IgD-negative memory B cell (primary cell): ENCODE measurements at regions not wholly inside any gene's neighbourhood (a gene's known extent, or its start where the extent isn't known, plus 50 kb on each side); places are given as distances from the start of the nearest gene placed in this dataset.

Experiments used
- H3K27ac Mint-ChIP-seq, 3 donors: one replicate each; pipeline ENCODE4 v1.8.0; 2020 to 2022; ENCODE audit warnings: mild to moderate bottlenecking in 3 of 3, mixed read lengths in 3 of 3, moderate library complexity in 1 of 3
- H3K27me3 Mint-ChIP-seq: one replicate; pipeline ENCODE4 v1.8.0; 2021; ENCODE audit warnings: mixed read lengths
- H3K36me3 Mint-ChIP-seq: one replicate; pipeline ENCODE4 v1.8.0; 2020; ENCODE audit warnings: mild to moderate bottlenecking, mixed read lengths
- H3K4me1 Mint-ChIP-seq, 3 donors: one replicate each; pipeline ENCODE4 v1.8.0; 2020 to 2022; ENCODE audit warnings: mixed read lengths in 3 of 3, mild to moderate bottlenecking in 1 of 3
- H3K4me3 Mint-ChIP-seq, 4 donors: one replicate each; pipeline ENCODE4 v1.8.0; 2020 to 2022; ENCODE audit warnings: mild to moderate bottlenecking in 4 of 4, mixed read lengths in 4 of 4, moderate library complexity in 3 of 4
- H3K9me3 Mint-ChIP-seq, 3 donors: one replicate each; pipeline ENCODE4 v1.8.0; 2020 to 2021; ENCODE audit warnings: mixed read lengths in 3 of 3, mild to moderate bottlenecking in 1 of 3

DNA sequence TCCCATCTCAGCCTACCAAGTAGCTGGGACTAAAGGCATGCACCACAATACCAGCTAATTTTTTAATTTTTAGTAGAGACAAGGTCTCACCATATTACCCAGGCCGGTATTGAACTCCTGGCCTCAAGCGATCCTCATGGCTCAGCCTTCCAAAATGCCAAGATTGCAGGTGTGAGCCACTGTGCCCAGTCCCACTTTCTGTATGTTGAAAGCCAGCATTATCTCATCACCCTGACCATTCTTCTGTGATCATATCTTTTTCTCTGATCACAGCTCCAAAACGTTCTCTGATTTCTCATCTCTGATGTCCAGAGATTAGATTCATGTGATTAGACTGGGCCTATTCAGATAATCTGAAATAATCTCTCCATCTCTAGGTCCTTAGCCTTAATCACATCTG, 337.7 kb downstream of the TPBG start:
- no peaks in the 10 kb centered on the region for H3K36me3 Mint-ChIP-seq

DNA sequence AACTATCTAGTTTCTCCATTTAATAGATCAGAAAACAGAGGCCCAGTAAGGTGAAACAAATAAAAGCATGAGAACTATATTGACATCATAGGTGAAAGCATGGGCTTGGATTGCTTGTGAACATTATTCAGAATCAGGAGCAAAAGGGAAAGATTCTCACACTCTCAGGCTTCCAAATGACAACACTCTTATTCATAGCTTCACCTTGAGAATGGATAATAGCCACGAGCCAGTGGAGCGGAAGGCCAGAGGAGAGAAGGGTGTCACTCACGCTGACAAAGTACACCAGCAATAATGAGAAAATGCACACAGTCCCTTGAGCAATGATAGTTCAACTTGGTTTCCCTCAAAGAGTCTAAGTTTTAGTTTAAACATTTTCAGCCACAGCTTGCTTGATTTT, 339.0 kb downstream of the TPBG start:
- no peaks in the 10 kb centered on the region for H3K27me3 Mint-ChIP-seq
- H3K27ac Mint-ChIP-seq = no peak overlapping the region
- no peaks in the 10 kb centered on the region for H3K36me3 Mint-ChIP-seq
- no peaks in the 10 kb centered on the region for H3K4me1 Mint-ChIP-seq
- peaks cover 6 to 13% (median 7%) of the 10 kb centered on the region in 3 donors for H3K9me3 Mint-ChIP-seq
- H3K4me3 Mint-ChIP-seq = no peak overlapping the region

More for the DNA sequence above, 337.7 kb downstream of the TPBG start:
- Mint-ChIP-seq H3K27ac (no peak overlapping the region), H3K4me1 (no peaks in the 10 kb centered on the region), H3K4me3 (no peak overlapping the region), H3K9me3 (peaks cover 4 to 8% (median 6%) of the 10 kb centered on the region in 3 donors), H3K27me3 (no peaks in the 10 kb centered on the region)

DNA sequence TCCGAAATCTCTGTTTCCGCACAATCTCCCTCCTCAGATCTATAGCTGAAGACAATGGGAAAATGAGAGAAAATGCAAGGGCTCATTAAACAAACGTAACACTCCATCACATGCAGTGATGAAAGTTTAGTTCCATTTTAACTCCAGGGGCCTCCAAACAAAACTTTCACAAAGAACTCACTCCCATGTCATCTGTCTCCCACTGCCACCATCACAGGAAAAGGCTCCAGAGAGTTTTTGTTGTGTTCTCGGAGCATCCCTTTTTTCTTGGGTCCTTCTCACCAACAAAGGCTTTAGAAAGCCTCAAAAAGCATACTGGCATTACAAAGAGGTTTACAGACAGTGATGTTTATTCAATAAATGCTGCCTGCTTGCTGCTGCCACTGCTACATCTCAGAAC, 339.6 kb downstream of the TPBG start:
- no peaks in the 10 kb centered on the region for H3K27me3 Mint-ChIP-seq
- H3K4me3 Mint-ChIP-seq = no peak overlapping the region
- H3K27ac Mint-ChIP-seq = no peak overlapping the region
- no peaks in the 10 kb centered on the region for H3K4me1 Mint-ChIP-seq
- H3K36me3 Mint-ChIP-seq = no peaks in the 10 kb centered on the region
- H3K9me3 Mint-ChIP-seq = peaks cover 6 to 13% (median 7%) of the 10 kb centered on the region in 3 donors

DNA sequence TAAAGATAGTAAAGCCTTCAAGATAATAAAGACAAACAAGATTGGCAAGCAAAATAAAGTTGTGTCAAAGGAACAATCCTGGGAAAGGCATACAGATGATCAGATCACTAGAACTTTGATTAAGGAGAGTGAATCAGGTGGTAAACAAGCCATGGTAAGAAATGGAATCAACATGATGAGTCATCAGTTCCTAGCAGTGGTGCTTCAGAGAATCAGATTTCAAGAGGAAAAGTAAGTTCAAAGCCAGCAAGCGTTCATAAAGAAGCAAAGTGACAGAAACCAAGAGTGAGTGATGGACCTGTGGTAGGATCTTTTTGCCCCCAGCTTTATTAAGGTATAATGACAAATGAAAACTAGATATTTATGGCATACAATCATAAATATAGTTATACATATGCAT, 340.4 kb downstream of the TPBG start:
- no peaks in the 10 kb centered on the region for H3K36me3 Mint-ChIP-seq
- H3K9me3 Mint-ChIP-seq = peaks cover 6 to 13% (median 7%) of the 10 kb centered on the region in 3 donors
- H3K4me3 Mint-ChIP-seq = no peak overlapping the region
- H3K27ac Mint-ChIP-seq = no peak overlapping the region
- H3K4me1 Mint-ChIP-seq = no peaks in the 10 kb centered on the region
- H3K27me3 Mint-ChIP-seq = no peaks in the 10 kb centered on the region

DNA sequence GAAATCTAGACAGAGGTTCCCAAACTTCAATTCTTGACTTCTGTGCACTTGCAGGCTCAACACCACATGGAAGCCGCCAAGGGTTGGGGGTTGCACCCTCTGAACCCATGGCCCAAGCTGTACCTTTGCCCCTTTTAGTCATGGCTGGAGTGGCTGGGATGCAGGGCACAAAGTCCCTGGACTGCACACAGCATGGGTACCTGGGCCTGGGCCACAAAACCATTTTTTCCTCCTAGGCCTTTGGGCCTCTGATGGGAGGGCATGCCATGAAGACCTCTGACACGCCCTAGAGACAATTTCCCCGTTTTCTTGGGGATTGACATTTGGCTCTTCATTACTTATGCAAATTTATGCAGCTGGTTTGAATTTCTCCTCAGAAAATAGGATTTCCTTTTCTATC, 342.0 kb downstream of the TPBG start:
- no peaks in the 10 kb centered on the region for H3K27me3 Mint-ChIP-seq
- no peaks in the 10 kb centered on the region for H3K36me3 Mint-ChIP-seq

DNA sequence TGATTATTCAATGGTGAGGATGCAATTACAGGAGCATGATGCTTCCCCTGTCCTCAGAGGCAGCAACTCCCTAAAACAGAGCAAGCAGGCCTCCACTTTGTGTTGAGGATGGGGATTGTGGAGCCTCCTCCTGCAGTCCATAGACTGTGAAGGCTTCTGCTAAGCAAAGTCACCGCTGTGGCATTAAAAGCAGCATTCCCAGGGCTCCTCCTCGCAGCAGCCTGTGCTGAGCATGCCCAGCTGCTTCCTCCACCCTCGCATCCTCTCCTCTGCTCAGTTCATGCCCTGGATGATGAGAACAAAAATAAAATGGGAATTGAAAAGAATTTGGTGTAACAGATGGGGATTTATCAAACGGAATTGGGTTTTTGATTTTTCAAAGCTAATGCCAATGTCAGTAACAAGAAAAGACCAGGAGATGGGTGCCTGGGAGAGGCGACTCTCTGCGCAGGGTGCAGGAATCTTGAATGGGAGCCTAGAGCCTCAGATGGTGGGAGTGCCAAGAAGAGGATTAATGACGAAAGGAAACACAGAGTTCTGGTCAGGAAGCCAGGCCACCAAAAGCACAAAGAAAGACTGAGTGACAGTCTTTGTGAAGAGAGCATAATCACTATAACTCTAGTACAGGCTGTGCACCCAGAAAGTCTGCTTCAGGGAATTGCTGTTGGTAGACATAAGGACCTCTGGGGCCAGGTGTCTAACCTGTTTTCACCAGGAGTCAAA, 347.6 kb downstream of the TPBG start:
- no peaks in the 10 kb centered on the region for H3K27me3 Mint-ChIP-seq
- peaks cover 8 to 11% (median 9%) of the 10 kb centered on the region in 3 donors for H3K9me3 Mint-ChIP-seq
- no peak overlapping the region for H3K4me3 Mint-ChIP-seq
- H3K36me3 Mint-ChIP-seq = no peaks in the 10 kb centered on the region
- H3K4me1 Mint-ChIP-seq = no peaks in the 10 kb centered on the region
- H3K27ac Mint-ChIP-seq = no peak overlapping the region

More for the DNA sequence above, 342.0 kb downstream of the TPBG start:
- H3K9me3 Mint-ChIP-seq = peaks cover 6 to 13% (median 9%) of the 10 kb centered on the region in 3 donors
- H3K27ac Mint-ChIP-seq = no peak overlapping the region
- no peak overlapping the region for H3K4me3 Mint-ChIP-seq
- H3K4me1 Mint-ChIP-seq = no peaks in the 10 kb centered on the region

DNA sequence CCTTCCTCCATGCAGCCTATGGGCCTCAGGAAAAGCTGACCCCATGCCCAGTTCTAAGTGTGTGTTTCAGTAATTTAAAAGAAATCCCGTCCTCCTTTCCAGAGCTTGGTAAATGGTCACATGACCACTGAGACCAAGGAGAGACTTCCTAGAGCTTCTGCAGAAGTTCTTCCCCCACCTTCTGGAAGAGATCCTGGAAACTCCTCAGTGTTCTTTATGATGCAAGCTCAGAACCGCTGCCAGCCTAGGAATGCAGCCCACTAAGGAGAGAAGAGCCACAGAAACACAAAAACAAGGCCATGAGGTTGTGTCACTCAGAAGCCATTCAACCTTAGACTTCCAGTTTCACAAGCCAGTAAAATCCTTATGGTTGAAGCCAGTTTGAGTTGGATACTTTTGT, 348.4 kb downstream of the TPBG start:
- Mint-ChIP-seq H3K4me3 (peak overlapping the region in 1 of 4 donors; percentile 61), H3K4me1 (no peaks in the 10 kb centered on the region), H3K27ac (no peak overlapping the region), H3K36me3 (no peaks in the 10 kb centered on the region), H3K9me3 (peaks cover 6 to 7% (median 7%) of the 10 kb centered on the region in 3 donors), H3K27me3 (no peaks in the 10 kb centered on the region)

DNA sequence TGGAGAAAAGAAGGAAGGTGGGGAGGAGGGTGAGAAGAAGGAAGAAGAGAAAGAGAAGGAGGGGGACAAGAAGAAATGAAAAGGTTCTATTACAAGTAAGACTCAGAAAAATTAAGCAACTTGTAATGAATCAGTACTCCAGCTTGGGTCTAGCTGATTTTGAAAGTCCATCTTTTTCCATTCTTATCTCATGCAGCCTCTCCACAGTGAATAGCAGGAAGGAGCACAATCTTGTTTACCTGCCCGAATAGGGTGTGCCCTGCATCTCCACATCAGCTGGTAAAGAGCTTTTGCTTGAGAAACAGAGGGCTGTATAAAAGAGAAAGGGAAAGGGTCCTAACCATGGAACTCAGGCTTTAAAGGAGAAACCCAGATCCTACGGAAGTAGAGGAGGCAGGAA, 348.8 kb downstream of the TPBG start:
- Mint-ChIP-seq H3K4me3 (peak overlapping the region in 1 of 4 donors; percentile 61), H3K27me3 (no peaks in the 10 kb centered on the region), H3K36me3 (no peaks in the 10 kb centered on the region), H3K27ac (no peak overlapping the region), H3K4me1 (no peaks in the 10 kb centered on the region), H3K9me3 (peaks cover 4 to 6% (median 6%) of the 10 kb centered on the region in 3 donors)

DNA sequence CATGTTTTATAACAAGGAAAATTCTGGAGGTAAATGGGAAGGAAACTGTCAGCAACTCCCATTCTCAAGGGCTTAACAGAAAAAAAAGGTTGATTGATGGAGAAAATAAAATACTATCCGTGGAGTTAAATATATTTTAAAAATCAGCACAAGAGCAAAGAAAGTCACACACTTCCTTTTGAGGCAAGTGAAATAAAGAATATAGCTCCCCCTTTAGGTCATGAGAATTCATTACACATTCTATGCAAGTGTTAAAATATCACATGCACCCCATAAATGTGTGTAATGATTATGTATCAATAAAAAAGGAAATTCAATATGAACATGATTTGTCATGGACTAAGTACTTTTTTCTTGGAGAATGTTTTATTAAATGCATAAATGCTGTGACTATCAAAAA, 349.2 kb downstream of the TPBG start:
- H3K9me3 Mint-ChIP-seq = peaks cover 4 to 6% (median 6%) of the 10 kb centered on the region in 3 donors

DNA sequence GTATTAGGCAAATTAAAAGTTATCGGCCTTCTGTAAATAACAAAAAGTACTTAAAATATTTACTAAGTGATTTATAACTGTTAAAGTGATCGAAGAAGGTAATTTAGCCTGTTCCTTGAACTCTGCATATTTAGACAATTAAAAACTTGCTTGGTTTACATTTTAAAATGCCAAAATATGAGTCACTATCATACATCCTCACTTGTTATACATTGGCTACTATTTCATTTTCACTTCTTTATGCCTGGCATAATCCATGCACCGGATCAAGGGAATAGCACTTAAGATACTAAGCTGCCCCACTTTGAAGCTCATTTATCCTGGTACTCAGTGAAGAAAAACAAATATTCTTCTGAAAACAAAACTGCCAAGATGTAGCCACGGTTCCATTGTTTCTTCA, 344.6 kb downstream of the UBE3D start:
- Mint-ChIP-seq H3K9me3 (peaks cover 4 to 13% (median 9%) of the 10 kb centered on the region in 3 donors), H3K27ac (no peak overlapping the region), H3K4me3 (no peak overlapping the region), H3K36me3 (no peaks in the 10 kb centered on the region), H3K4me1 (no peaks in the 10 kb centered on the region), H3K27me3 (no peaks in the 10 kb centered on the region)

More for the DNA sequence above, 349.2 kb downstream of the TPBG start:
- Mint-ChIP-seq H3K4me1 (no peaks in the 10 kb centered on the region), H3K27me3 (no peaks in the 10 kb centered on the region), H3K4me3 (no peak overlapping the region), H3K36me3 (no peaks in the 10 kb centered on the region), H3K27ac (no peak overlapping the region)

DNA sequence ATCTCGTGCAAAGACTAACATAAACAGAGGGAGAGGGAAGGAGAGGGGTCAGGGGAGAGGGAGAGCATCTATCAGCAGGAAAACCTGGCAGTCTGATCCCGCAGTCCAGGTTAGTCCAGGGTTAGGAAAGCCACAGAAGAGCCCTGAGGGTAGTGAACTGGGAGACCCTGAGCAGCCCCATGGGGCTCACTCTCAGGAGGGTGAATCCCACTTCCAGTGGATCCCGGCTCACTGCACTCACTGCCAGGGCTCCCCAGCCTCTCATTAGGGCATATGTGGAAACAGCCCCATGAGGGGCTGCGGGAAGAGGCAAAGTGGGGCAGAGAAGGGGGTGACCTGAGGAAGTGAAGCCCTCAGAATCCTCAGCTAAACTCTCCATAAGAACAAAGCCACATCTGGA, 329.9 kb downstream of the UBE3D start:
- Mint-ChIP-seq H3K27me3 (no peaks in the 10 kb centered on the region), H3K9me3 (peaks cover 0 to 2% (median 1%) of the 10 kb centered on the region in 3 donors), H3K27ac (no peak overlapping the region), H3K4me1 (no peaks in the 10 kb centered on the region), H3K4me3 (no peak overlapping the region), H3K36me3 (no peaks in the 10 kb centered on the region)

DNA sequence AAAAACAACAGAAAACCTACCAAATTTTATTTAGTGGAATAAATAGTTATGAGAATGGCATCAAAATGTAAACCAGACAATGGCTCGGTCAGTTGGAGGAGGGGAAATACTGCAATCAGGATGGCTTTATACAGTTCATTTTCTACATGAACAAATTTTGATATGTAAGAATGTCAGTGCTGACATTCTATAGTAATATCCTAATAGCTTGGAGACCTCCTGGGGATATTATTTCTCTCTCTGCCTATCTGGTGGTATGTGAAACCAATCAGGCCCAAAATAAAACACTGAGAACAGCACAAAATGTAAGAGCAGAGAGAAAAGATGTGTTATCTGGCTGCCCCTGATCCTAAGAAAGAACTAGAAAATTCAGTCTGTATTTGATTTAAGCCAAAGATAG, 327.7 kb downstream of the UBE3D start:
- no peaks in the 10 kb centered on the region for H3K27me3 Mint-ChIP-seq
- peaks cover 0 to 2% (median 1%) of the 10 kb centered on the region in 3 donors for H3K9me3 Mint-ChIP-seq
- H3K36me3 Mint-ChIP-seq = no peaks in the 10 kb centered on the region
- no peak overlapping the region for H3K27ac Mint-ChIP-seq
- H3K4me1 Mint-ChIP-seq = no peaks in the 10 kb centered on the region
- H3K4me3 Mint-ChIP-seq = no peak overlapping the region

DNA sequence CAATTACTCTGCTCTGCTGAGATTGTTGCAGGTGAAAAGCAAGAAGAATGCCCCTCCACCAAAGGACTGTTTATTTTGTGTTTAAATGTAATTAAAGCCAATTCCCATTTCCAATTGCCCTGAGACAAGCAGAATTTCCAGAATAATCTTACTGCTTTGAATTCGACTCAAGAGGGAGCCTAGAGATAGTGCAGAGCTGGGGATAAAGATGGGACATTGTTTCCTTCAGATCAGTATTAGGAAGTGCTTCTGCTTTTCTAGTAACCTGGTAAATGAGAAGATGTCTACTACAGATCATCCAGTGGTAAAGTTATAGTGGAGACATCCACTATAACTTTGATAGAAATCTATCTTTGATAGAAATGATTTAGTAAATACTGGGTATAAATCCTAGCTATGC, 326.9 kb downstream of the UBE3D start:
- no peaks in the 10 kb centered on the region for H3K4me1 Mint-ChIP-seq
- H3K27me3 Mint-ChIP-seq = no peaks in the 10 kb centered on the region
- no peaks in the 10 kb centered on the region for H3K36me3 Mint-ChIP-seq
- peaks cover 0 to 3% (median 2%) of the 10 kb centered on the region in 3 donors for H3K9me3 Mint-ChIP-seq
- H3K4me3 Mint-ChIP-seq = no peak overlapping the region
- H3K27ac Mint-ChIP-seq = no peak overlapping the region

DNA sequence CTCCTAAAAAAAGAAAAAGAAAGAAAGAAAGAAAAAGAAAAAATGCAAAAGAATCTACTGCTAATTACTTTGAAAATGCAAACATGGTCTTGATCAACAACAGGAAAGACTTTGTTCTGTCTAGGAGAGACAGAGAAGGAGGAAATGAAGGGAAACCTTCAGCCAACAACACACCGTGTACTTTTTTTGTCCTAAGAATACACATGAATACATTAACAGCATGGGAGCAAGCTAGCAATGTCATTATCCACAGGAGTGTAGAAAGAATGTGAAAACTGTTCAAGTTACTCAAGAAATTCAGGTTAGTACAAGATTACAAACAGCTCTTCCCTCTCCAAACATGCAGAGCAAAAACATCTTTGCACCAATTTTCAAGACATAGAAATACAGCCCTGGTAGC, 326.3 kb downstream of the UBE3D start:
- no peaks in the 10 kb centered on the region for H3K36me3 Mint-ChIP-seq

DNA sequence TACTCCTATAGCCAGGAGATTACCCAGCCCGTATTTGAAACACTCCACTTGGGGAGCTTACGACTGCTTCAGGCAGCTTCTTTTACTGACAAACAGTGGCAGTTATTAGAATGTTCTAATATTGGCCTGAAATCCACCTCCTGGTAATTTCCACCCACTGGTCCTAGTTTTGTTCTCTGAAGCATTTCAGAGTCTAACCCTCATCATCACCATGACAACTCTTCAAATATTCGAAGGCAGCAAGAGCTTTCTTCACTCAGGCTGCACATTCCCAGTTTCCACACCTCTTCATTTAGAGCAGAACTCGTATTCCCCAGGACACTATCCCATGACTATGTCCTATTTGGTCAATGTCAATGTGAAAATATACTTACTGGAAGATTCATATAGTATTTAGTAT, 325.6 kb downstream of the UBE3D start:
- no peak overlapping the region for H3K4me3 Mint-ChIP-seq
- peaks cover 0 to 2% (median 2%) of the 10 kb centered on the region in 3 donors for H3K9me3 Mint-ChIP-seq
- H3K27ac Mint-ChIP-seq = no peak overlapping the region
- peaks cover 2% of the 10 kb centered on the region for H3K27me3 Mint-ChIP-seq
- no peaks in the 10 kb centered on the region for H3K4me1 Mint-ChIP-seq
- no peaks in the 10 kb centered on the region for H3K36me3 Mint-ChIP-seq

More for the DNA sequence above, 326.3 kb downstream of the UBE3D start:
- H3K27me3 Mint-ChIP-seq = no peaks in the 10 kb centered on the region
- no peak overlapping the region for H3K27ac Mint-ChIP-seq
- H3K4me3 Mint-ChIP-seq = no peak overlapping the region
- H3K4me1 Mint-ChIP-seq = no peaks in the 10 kb centered on the region
- peaks cover 0 to 2% (median 2%) of the 10 kb centered on the region in 3 donors for H3K9me3 Mint-ChIP-seq

DNA sequence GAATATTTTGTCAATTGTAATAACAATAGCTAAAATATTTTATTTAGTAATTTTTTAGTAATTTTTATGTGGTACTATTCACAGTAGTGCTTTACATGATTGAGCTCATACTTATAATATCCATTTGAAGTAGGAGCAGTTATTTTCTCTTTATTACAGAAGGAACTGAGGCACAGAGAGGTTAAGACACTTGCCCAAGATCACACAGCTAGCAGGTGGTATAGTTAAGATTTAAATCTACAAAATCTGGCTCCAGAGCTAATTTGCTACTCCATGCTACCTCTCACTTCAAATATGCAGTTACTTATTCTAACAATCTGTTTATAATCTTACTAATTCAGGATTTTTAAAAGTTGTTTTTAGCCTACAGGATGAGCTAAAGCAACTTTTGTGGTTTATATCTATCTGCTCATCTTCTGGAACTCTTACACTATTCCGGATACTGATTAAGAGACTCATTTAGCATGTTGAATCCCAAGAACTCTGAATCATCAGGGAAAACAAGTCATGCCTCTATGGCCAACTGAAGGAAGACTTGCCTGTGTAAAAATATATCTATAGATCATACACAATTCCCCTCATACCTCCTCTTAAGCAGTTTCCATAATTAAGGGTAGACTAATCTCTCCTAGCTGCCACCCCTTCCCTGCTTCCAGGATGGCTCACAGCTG, 324.2 kb downstream of the UBE3D start:
- H3K4me1 Mint-ChIP-seq = no peaks in the 10 kb centered on the region

More for the DNA sequence above, 324.2 kb downstream of the UBE3D start:
- no peak overlapping the region for H3K4me3 Mint-ChIP-seq
- no peak overlapping the region for H3K27ac Mint-ChIP-seq
- peaks cover 2% of the 10 kb centered on the region for H3K27me3 Mint-ChIP-seq
- peaks cover 0 to 2% (median 0%) of the 10 kb centered on the region in 3 donors for H3K9me3 Mint-ChIP-seq
- H3K36me3 Mint-ChIP-seq = no peaks in the 10 kb centered on the region
